PC-3 (cell line): ENCODE measurements at regions not wholly inside any gene's neighbourhood (a gene's known extent, or its start where the extent isn't known, plus 50 kb on each side); places are given as distances from the start of the nearest gene placed in this dataset.
"Not testable (repeated sequence)": the region's sequence is repeated elsewhere in the genome, so short reads cannot be mapped to it uniquely, and the experiment has no call there.

Source experiments
- ATAC-seq: fragments of 200-7000 bp; cut with Tn5 transposase; 2 replicates; pipeline ENCODE4 v1.9.1; 2020; ENCODE audit warnings: mild to moderate bottlenecking, moderate library complexity
- BruUV-seq: library from RNA; stranded (reverse); fragments of 400-500 nt; replicated peaks from 2 replicates; lab custom pipeline; 2021; lab: Mats Ljungman, UMichigan
- CTCF ChIA-PET: fragments of 300-600 bp; sonication (Branson Sonifier 250); formaldehyde crosslinking; loops from one replicate; lab custom pipeline; 2022; ENCODE audit warnings: antibody characterized with exemption; lab: Charles Lee
- POLR2A ChIA-PET: fragments of 300-600 bp; sonication (Branson Sonifier 250); formaldehyde crosslinking; loops from one replicate; lab custom pipeline; 2022; ENCODE audit warnings: antibody characterized with exemption; ENCODE audit not compliant: unreplicated experiment; lab: Charles Lee
- DNase-seq: peaks from one replicate; pipeline ENCODE4 v3.0.0-alpha.2; 2015
- H2AFZ ChIP-seq: fragments of 300-600 bp; sonication (generic); 2 replicates; pipeline ENCODE4 v1.6.0; 2016; ENCODE audit warnings: antibody characterized with exemption, low read length
- H3F3A ChIP-seq: fragments of 300-600 bp; sonication (generic); one replicate; pipeline ENCODE4 v1.6.0; 2017; ENCODE audit warnings: antibody characterized with exemption, low read length, control low read depth, mild to moderate bottlenecking; ENCODE audit not compliant: unreplicated experiment
- H3K27ac ChIP-seq: fragments of 300-600 bp; sonication (generic); 2 replicates; pipeline ENCODE4 v1.5.1; 2016; ENCODE audit warnings: mild to moderate bottlenecking, low read length
- H3K27me3 ChIP-seq: fragments of 300-600 bp; sonication (generic); 2 replicates; pipeline ENCODE4 v1.6.1; 2016; ENCODE audit warnings: low read length, mixed read lengths
- H3K36me3 ChIP-seq: fragments of 300-600 bp; sonication (generic); 2 replicates; pipeline ENCODE4 v1.6.1; 2016; ENCODE audit warnings: low read depth, mixed run types, low read length, mixed read lengths
- H3K4me1 ChIP-seq: fragments of 300-600 bp; sonication (generic); 2 replicates; pipeline ENCODE4 v1.5.1; 2016; ENCODE audit warnings: low read length; ENCODE audit not compliant: insufficient read depth
- H3K4me2 ChIP-seq: fragments of 300-600 bp; sonication (generic); 2 replicates; pipeline ENCODE4 v1.6.0; 2016; ENCODE audit warnings: low read length
- H3K4me3 ChIP-seq: fragments of 300-600 bp; sonication (generic); 2 replicates; pipeline ENCODE4 v1.5.1; 2016; ENCODE audit warnings: mild to moderate bottlenecking, low read length, mixed read lengths
- H3K79me2 ChIP-seq: fragments of 300-600 bp; sonication (generic); 2 replicates; pipeline ENCODE4 v1.6.1; 2017; ENCODE audit warnings: low read length, mixed read lengths
- H3K9ac ChIP-seq: fragments of 300-600 bp; sonication (generic); 2 replicates; pipeline ENCODE4 v1.6.0; 2016; ENCODE audit warnings: mild to moderate bottlenecking, low read length
- H3K9me2 ChIP-seq: fragments of 300-600 bp; sonication (generic); replicated peaks from 2 replicates; pipeline ENCODE4 v1.6.1; 2016; ENCODE audit warnings: mixed run types, low read length, mixed read lengths
- H3K9me3 ChIP-seq: fragments of 300-600 bp; sonication (generic); 2 replicates; pipeline ENCODE4 v1.6.1; 2016; ENCODE audit warnings: low read length, mixed read lengths
- H4K20me1 ChIP-seq: fragments of 300-600 bp; sonication (generic); 2 replicates; pipeline ENCODE4 v1.6.1; 2016; ENCODE audit warnings: low read length, mixed read lengths
- CTCF ChIP-seq: fragments of 300-600 bp; sonication (generic); conservative IDR thresholded peaks from 2 replicates; pipeline ENCODE4 v1.5.1; 2017; ENCODE audit warnings: antibody characterized with exemption, low read depth, mild to moderate bottlenecking, low read length
- EZH2 ChIP-seq: fragments of 300-600 bp; sonication (generic); IDR thresholded peaks from one replicate; pipeline ENCODE4 v1.6.1; 2017; ENCODE audit warnings: antibody characterized with exemption, mild to moderate bottlenecking, low read length; ENCODE audit not compliant: unreplicated experiment
- EZH2phosphoT487 ChIP-seq: fragments of 300-600 bp; sonication (generic); IDR thresholded peaks from 2 replicates; pipeline ENCODE4 v1.6.1; 2018; ENCODE audit warnings: mild to moderate bottlenecking, antibody characterized with exemption, low read length, borderline replicate concordance
- intact Hi-C: fragments of 100-400 bp; cut with micrococcal nuclease; formaldehyde crosslinking; loops from 2 replicates; pipeline ENCODE4 v1.9.0; 2023

DNA sequence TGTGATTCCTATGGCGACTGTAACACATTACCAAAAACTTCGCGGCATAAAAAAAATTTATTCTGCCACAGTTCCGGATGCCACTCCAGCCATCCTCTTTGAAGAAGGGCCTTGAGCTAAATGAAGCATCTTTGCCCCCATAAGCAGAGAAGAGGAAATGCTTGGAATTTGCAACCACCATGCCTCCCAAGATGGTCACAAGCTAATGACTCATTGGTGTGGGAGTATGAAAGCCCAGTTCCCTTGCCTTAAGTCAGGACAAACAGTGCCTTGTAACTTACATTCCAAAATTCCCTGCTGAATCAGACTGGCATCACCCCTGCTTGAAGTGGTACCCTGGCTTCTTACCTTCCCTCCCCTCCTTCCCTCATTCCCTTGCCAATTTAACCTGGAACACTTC lies 1077.4 kb downstream of the EPHA3 start:
- TF ChIP-seq CTCF (no peak), EZH2 (no peak), EZH2phosphoT487 (no peak)
- Histone ChIP-seq H3K4me3 (no peak overlapping the region), H3K9ac (no peak overlapping the region), H3K27me3 (peaks cover 11% of the 10 kb centered on the region), H3K9me2 (no peaks in the 10 kb centered on the region), H3K79me2 (no peaks in the 10 kb centered on the region), H3K27ac (no peak overlapping the region), H2AFZ (no peak overlapping the region), H3F3A (no peaks in the 10 kb centered on the region), H3K9me3 (no peaks in the 10 kb centered on the region), H4K20me1 (no peaks in the 10 kb centered on the region), H3K4me1 (no peaks in the 10 kb centered on the region), H3K4me2 (no peak overlapping the region), H3K36me3 (no peaks in the 10 kb centered on the region)
- DNase-seq: peak; percentile 49
- ChIA-PET CTCF (no interaction called here), POLR2A (no interaction called here)
- intact Hi-C loops: loop anchor here (10.0 kb wide), 3 partner anchors 1080 to 1980 kb away; partner anchors contain the start of gene EPHA3
- ATAC-seq: peak; percentile 72
- BruUV-seq: no TSS peak

- DNase-seq, H4K20me1 ChIP-seq, H3K79me2 ChIP-seq, BruUV-seq, H3K4me2 ChIP-seq, H3K9me3 ChIP-seq, H3K27me3 ChIP-seq, H3K4me3 ChIP-seq, CTCF ChIA-PET, POLR2A ChIA-PET, H3K27ac ChIP-seq, H3K9ac ChIP-seq, H3K4me1 ChIP-seq, H3K9me2 ChIP-seq, ATAC-seq, intact Hi-C loops, H2AFZ ChIP-seq, H3K36me3 ChIP-seq, H3F3A ChIP-seq: not testable (repeated sequence)
Observed at GRCh38 chr3:90197383-90197782, 1090.0 kb downstream of the EPHA3 start.

DNA sequence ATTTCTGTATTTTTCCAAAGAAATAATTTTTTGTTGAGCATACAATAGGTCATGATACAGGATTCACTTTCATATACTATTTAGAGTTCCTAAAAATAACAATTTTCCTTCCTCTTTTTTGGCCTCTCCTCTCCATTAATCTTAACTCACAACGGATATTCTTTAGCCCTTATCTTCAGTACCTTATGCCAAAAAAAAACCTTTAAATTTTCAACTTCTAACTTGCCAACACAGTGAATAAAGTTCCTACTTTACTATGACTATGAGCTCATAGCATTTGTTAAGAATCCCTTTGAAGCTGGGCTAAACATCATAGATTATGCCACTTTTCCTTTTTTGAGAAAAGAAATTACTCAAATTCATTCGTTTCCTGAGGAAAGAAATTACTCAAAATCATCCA lies 1095.5 kb downstream of the EPHA3 start:
- BruUV-seq, H3K36me3 ChIP-seq, intact Hi-C loops, H3F3A ChIP-seq, H4K20me1 ChIP-seq, H3K79me2 ChIP-seq, H3K9me3 ChIP-seq, H3K4me3 ChIP-seq, H3K9ac ChIP-seq, DNase-seq, ATAC-seq, H3K4me2 ChIP-seq, H3K27ac ChIP-seq, H2AFZ ChIP-seq, CTCF ChIA-PET, H3K27me3 ChIP-seq, H3K4me1 ChIP-seq, H3K9me2 ChIP-seq, POLR2A ChIA-PET: not testable (repeated sequence)

GRCh38 chr3:90206482-90206881 lies 1099.1 kb downstream of the EPHA3 start:
- ATAC-seq, H3K4me3 ChIP-seq, CTCF ChIA-PET, H2AFZ ChIP-seq, H3K27me3 ChIP-seq, H3K79me2 ChIP-seq, intact Hi-C loops, H3K4me2 ChIP-seq, H3K36me3 ChIP-seq, DNase-seq, POLR2A ChIA-PET, H3K27ac ChIP-seq, BruUV-seq, H4K20me1 ChIP-seq, H3K4me1 ChIP-seq, H3F3A ChIP-seq, H3K9me3 ChIP-seq, H3K9ac ChIP-seq, H3K9me2 ChIP-seq: not testable (repeated sequence)

DNA sequence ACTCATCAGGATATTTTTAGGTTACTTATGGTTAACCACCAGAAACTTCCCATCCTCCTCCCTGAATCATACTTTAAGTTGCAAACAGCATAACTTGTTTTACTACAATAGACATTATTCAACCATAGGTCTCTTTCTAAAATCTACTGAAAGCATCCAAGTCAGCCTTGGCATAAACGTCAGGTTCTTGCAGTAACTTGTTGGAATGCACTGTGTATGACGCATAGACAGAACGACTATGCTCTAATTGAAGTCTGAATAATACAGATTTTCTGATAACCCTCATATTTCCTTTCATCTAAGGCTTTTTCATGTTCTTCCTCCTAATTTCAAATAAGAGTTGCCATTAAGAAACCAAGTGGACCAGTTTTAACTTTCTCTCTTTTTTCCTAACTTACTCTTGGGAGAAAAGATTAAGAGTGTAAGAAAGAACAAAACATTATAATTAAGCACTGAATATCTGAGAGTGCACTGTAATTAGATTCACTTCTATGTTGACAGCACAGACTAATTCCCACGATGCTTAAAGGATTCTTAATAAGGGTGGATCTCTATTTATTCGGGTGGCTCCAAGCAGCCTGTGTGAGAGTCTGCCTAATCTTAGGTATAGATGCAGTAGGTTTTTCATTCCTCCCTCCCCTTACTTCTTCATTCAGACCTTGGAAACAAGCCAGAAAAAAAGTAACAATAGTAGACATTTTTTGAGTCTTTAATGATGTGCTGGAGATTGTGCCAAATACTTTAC lies 1100.1 kb downstream of the EPHA3 start:
- H3K4me2 ChIP-seq, H3K9ac ChIP-seq, H3K4me3 ChIP-seq, H3K27me3 ChIP-seq, H3K27ac ChIP-seq, H3K79me2 ChIP-seq, H2AFZ ChIP-seq, intact Hi-C loops, H3K4me1 ChIP-seq, H3F3A ChIP-seq, H3K9me2 ChIP-seq, H3K9me3 ChIP-seq, POLR2A ChIA-PET, BruUV-seq, H4K20me1 ChIP-seq, H3K36me3 ChIP-seq, CTCF ChIA-PET: not testable (repeated sequence)
- peak; percentile 40; the same call in 1 of the 2 replicates for ATAC-seq
- DNase-seq: peak; percentile 36
